Cerebellar cortex (tissue), 1 donor: ENCODE measurements at regions not wholly inside any gene's neighbourhood (a gene's known extent, or its start where the extent isn't known, plus 50 kb on each side); places are given as distances from the start of the nearest gene placed in this dataset.
"Not testable (repeated sequence)": the region's sequence is repeated elsewhere in the genome, so short reads cannot be mapped to it uniquely, and the experiment has no call there.

Experiments
- DNase-seq: peaks from one replicate; pipeline ENCODE4 v3.0.0-alpha.2; 2015; ENCODE audit warnings: low spot score

- DNase-seq = no peak
Observed at GRCh38 chr6:67068781-67069180, 1361.8 kb upstream of the EYS start.

GRCh38 chr6:67064323-67064722 lies 1357.3 kb upstream of the EYS start:
- DNase-seq = no peak

DNA sequence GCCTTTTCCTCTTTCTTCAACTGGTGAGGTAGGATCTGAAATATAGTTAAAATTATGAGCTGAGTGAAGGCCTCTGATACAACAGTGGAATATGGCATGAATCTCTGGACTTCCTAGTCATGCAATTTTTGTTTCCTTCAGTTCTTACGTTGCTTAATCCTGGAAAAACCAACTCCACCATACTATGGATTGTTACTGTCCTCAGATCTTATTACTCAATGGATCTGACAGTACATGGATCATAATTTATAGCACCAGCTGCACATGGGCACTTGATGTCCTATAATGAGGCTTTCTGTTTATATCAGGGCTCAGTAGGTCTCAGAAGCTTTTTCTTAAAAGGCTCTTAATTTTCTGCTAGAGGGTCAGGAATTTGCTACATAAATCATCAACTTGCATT lies 1341.0 kb upstream of the EYS start:
- DNase-seq = no peak

DNA sequence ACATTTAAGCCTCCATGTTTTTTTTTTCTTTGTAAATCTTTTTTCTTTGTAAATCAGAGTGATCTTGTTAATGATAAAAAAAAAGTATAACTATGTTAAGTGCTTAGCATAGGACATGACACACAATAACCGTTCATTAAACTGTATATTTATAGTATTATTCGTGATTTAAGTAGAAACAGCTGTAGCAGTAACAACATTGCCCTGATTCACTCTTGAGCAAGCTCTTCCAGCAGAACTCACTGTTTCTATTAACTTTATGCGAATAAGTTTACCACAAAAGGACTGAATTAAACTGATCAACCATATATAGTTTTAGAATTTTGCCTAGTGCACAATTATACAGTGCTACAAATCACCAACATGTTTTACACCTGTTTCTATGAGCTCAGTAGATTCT lies 1338.0 kb upstream of the EYS start:
- DNase-seq = no peak

DNA sequence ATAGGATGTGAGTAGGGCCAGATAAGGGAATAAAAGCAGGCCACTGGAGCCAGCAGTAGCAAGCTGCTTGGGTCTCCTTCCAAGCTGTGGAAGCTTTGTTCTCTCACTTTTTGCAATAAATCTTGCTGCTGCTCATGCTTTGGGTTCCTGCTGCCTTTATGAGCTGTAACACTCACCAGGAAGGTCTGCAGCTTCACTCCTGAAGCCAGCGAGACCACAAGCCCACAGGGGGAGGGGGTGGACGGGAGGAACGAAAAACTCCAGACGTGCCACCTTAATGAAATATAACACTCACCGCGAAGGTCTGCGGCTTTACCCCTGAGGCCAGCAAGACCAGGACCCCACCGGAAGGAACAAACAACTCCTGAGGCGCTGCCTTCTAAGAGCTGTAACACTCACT lies 1324.4 kb upstream of the EYS start:
- no peak for DNase-seq

- DNase-seq = no peak
Observed at GRCh38 chr6:67030861-67031260, 1323.8 kb upstream of the EYS start.

DNA sequence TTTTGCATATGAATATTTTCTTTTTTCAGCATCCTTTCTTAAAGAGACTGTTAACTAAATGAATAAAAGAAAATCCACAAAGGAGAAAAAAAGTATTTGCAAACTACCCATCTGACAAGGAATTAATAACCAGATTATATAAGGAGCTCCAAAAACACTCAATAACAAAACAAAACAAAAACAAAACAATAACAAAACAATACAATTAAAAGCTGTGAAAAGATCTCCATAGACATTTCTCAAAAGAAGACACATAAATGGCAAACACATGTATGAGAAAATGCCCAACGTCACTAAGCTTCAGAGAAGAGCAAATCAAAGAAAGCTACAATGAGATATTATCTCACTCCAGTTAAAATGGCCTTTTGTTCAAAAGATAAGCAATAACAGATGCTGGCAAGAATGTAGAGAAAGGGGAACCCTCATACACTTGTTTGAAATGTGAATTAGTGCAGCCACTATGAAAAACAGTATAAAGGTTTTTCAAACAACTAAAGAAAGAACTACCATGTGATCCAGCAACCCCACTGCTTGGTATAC lies 1310.0 kb upstream of the EYS start:
- DNase-seq = no peak

- no peak for DNase-seq
Observed at GRCh38 chr6:67011441-67011840, 1304.4 kb upstream of the EYS start.

DNA sequence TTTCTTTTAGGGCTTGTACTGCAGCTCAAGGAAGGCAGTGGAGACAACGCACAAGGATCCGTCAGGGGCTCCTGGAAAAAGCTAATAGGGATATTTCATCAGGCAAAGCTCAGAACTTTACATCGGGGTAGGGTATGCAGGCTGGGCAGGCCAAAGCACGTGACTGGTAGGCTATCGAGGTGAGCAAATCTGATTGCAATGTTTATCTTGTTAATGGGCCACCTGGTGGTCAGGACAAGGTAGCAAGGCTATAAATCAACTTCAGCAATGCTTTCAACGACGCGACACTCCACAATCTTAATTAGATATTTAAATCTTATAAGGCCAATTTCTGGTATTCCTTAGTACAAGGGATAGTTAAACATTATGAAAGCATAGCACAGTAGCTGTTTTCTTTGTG lies 1302.8 kb upstream of the EYS start:
- no peak for DNase-seq

DNA sequence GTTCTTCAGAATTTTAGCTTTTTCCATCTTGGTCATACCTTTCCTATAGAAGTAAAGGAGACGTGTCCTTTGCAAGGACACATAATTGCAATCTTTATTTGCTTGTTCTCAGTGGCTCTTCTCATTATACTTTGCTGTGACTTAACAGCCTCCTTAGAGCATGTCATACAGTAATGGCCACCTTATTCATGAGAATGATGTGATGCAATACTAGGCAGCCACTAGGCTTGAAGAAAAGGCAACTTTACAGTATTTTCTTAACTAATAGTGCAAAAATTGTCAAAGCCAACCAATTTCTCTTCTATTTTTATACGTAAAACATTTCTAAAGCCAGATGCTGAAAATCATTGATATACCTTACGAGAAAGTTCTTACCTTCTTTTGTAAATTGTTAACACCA lies 1296.8 kb upstream of the EYS start:
- no peak for DNase-seq

DNA sequence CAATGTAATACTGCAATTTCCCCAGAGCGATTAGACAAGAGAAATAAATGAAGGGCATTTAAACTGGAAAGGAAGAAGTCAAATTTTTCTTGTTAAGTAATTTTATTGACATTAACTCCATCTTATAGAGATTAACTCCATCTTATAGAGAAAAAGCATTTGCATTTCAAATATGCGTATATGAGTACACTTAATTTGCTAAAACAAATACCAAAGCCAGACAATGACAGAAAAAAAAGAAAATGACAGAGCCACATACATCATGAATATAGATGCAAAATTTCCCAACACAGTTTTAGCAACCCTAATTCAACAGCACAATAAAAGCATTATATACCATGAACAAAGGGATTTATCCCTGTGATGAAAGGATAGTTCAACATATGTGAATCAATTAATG lies 1293.1 kb upstream of the EYS start:
- DNase-seq = no peak

DNA sequence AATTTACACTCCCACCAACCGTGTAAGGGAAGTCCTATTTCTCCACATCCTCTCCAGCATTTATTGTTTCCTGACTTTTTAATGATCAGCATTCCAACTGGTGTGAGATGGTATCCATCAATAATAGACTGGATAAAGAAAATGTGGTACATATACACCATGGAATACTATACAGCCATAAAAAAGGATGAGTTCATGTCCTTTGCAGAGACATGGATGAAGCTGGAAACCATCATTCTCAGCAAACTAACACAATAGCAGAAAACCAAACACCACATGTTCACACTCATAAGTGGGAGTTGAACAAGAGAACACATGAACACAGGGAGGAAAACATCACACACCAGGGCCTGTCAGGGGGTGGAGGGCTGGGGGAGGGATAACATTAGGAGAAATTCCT lies 1290.6 kb upstream of the EYS start:
- DNase-seq = not testable (repeated sequence)

DNA sequence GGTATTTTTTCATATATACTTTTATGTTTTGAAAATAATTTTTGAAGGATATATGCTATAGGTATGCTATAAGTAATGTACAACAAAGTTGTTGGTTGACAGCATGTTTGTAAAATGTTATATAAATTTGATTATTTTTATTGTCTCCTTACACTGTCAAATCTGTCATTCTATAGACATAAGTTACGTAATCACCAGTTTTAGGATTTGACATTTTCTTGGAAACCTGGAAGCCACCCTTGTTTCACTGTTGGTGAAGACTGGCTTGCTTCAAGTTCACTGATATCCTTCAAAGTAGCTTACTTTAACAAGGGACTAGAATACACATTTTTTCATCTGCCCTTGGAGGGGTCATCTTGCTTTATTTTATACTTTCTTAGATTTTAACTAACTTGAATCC lies 1288.6 kb upstream of the EYS start:
- no peak for DNase-seq

- not testable (repeated sequence) for DNase-seq
Observed at GRCh38 chr6:66993708-66994107, 1286.7 kb upstream of the EYS start.

GRCh38 chr6:66993272-66993671 lies 1286.2 kb upstream of the EYS start:
- no peak for DNase-seq

DNA sequence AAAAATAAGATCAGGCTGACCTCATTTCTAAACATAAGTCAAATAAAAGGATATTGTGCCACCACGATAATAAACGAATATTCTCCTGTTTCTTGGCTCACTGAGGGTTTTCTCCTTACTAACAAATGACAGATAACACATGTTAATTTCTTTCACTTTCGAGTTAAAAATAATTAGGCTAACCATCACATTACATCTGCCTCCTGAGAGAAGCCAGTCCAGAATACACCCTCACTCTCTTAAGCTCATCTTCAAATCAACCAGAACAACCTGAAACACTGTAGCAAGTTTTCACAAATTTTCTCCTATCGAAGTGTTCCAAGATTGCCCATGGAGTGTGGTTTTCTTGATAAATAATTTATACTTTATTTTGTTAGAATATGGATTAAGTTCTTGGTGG lies 1285.6 kb upstream of the EYS start:
- no peak for DNase-seq

DNA sequence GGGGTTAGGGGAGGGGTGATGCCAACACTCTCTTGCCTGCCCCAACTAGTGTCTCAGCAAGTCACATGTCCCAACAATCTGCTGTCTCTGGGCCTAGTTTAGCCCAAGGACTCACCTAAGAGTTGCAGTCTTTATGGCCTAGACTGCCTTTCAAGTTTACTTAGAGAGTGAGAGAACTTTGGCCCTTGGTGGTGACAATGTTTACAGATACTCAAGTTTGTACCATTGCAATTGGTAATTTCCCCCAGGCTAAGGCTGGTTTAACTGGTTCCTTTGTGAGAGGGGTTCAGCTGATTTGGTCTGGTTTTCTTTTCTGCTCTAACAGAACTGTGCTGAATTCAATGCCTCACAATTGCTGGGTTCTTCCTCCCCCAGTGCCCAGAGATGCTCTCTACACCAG lies 1279.9 kb upstream of the EYS start:
- DNase-seq = no peak

DNA sequence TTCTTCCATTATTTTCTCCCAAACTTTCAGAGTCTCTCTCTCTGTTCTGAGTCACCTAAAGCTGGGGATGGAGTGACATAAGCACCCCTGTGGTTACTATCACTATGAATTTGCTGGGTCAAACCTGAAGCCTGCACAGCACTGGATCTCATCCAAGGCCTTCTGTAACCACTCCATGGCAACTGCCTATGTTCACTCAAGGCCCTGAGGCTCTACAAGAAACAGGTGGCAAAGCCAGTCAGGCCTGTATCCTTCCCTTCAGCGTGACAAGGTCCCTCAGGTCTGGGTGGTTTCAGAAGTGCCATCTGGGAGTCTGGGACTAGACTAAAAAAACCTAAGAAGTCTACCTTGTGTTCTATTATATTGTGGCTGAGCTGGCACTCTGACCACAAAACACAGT lies 1278.8 kb upstream of the EYS start:
- no peak for DNase-seq

- DNase-seq = no peak
Observed at GRCh38 chr6:66970373-66970772, 1263.3 kb upstream of the EYS start.

GRCh38 chr6:66965227-66965626 lies 1258.2 kb upstream of the EYS start:
- DNase-seq = no peak

- no peak for DNase-seq
Observed at GRCh38 chr6:66964216-66964615, 1257.2 kb upstream of the EYS start.

DNA sequence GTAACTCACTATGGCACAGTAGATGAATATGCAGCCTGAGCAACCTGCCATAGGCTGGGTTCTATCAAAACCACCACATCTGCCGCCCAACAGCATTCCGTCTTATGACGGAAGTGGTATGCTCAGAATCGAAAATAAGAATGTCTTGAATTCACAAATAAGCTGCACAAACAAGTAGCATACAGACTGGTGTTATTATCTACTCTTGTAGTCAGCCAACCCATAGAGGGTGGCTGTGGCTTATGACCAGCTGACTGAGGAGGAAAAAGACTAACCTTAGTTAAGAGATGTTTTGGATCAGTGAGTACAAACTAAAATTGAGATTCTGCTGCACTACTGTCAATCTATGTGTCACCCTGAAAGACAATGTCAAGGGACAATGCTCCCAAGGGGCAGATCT lies 1255.1 kb upstream of the EYS start:
- DNase-seq = no peak

GRCh38 chr6:66961191-66961590 lies 1254.2 kb upstream of the EYS start:
- no peak for DNase-seq

- no peak for DNase-seq
Observed at GRCh38 chr6:66949191-66949661, 1242.2 kb upstream of the EYS start.

- no peak for DNase-seq
Observed at GRCh38 chr6:66948106-66948505, 1241.1 kb upstream of the EYS start.
